ENCODE measurements at regions not wholly inside any gene's neighbourhood (a gene's known extent, or its start where the extent isn't known, plus 50 kb on each side); places are given as distances from the start of the nearest gene placed in this dataset.

- Histone ChIP-seq H3K4me3 (ENCODE audit: low read length) (no peak overlapping the region), H3K4me1 (ENCODE audit: insufficient read depth, low read length) (no peaks in the 10 kb centered on the region), H3K27ac (ENCODE audit: low read depth in 1 of 2, low read length in 2 of 2) (no peak overlapping the region), H3K9me3 (ENCODE audit: control insufficient read depth in 1 of 2, insufficient read depth in 1 of 2, low read length in 2 of 2) (peaks cover 0 to 6% of the 10 kb centered on the region in 2 experiments), H3K27me3 (ENCODE audit: control insufficient read depth in 1 of 2, insufficient read depth in 2 of 2, low read length in 2 of 2) (no peaks in the 10 kb centered on the region), H3K36me3 (ENCODE audit: insufficient read depth, low read length) (no peaks in the 10 kb centered on the region)
- no peak for ATAC-seq (ENCODE audit: poor library complexity)
- peak in 2 of 14 experiments; percentile 8 to 19 for DNase-seq
- Mint-ChIP-seq H3K27ac (no peak overlapping the region), H3K27me3 (peaks cover 8% of the 10 kb centered on the region), H3K4me1 (ENCODE audit: low read depth) (peaks cover 4% of the 10 kb centered on the region), H3K9me3 (no peaks in the 10 kb centered on the region), H3K4me3 (no peak overlapping the region), H3K36me3 (ENCODE audit: low read depth) (no peaks in the 10 kb centered on the region)
- TF ChIP-seq CTCF (IDR thresholded peaks at IDR 0.05), result no peak
- CTCF ChIA-PET, result no interaction called here
- intact Hi-C loops (cut with DNase I, micrococcal nuclease), result no loop called here
- POLR2A ChIA-PET, result no interaction called here
Measured at GRCh38 chr18:76131738-76132137, 363.3 kb downstream of the ZNF516 start.

GRCh38 chr18:76130845-76131244 is 364.2 kb downstream of the ZNF516 start:
- Mint-ChIP-seq H3K4me1 (ENCODE audit: low read depth) (peaks cover 4% of the 10 kb centered on the region), H3K36me3 (ENCODE audit: low read depth) (no peaks in the 10 kb centered on the region), H3K9me3 (no peaks in the 10 kb centered on the region), H3K27ac (no peak overlapping the region), H3K27me3 (peaks cover 8% of the 10 kb centered on the region), H3K4me3 (no peak overlapping the region)
- DNase-seq (no peak), ATAC-seq (ENCODE audit: poor library complexity) (no peak)
- POLR2A ChIA-PET, result no interaction called here
- Histone ChIP-seq H3K4me3 (ENCODE audit: low read length) (no peak overlapping the region), H3K27ac (ENCODE audit: low read depth in 1 of 2, low read length in 2 of 2) (no peak overlapping the region), H3K36me3 (ENCODE audit: insufficient read depth, low read length) (no peaks in the 10 kb centered on the region), H3K9me3 (ENCODE audit: control insufficient read depth in 1 of 2, insufficient read depth in 1 of 2, low read length in 2 of 2) (peaks cover 0 to 6% of the 10 kb centered on the region in 2 experiments), H3K27me3 (ENCODE audit: control insufficient read depth in 1 of 2, insufficient read depth in 2 of 2, low read length in 2 of 2) (no peaks in the 10 kb centered on the region), H3K4me1 (ENCODE audit: insufficient read depth, low read length) (no peaks in the 10 kb centered on the region)
- no peak for TF ChIP-seq CTCF (IDR thresholded peaks at IDR 0.05)
- intact Hi-C loops (cut with DNase I, micrococcal nuclease), result no loop called here
- CTCF ChIA-PET, result no interaction called here

GRCh38 chr18:76126327-76126726 is 368.7 kb downstream of the ZNF516 start:
- H3K36me3 ChIP-seq (ENCODE audit: insufficient read depth, low read length), result no peaks in the 10 kb centered on the region
- Mint-ChIP-seq H3K4me1 (ENCODE audit: low read depth) (no peaks in the 10 kb centered on the region), H3K27me3 (peaks cover 4% of the 10 kb centered on the region), H3K4me3 (no peak overlapping the region), H3K27ac (no peak overlapping the region), H3K36me3 (ENCODE audit: low read depth) (no peaks in the 10 kb centered on the region), H3K9me3 (no peaks in the 10 kb centered on the region)
- DNase-seq (no peak), ATAC-seq (ENCODE audit: poor library complexity) (no peak)
- H3K4me1 ChIP-seq (ENCODE audit: insufficient read depth, low read length), result no peaks in the 10 kb centered on the region
- H3K27me3 ChIP-seq (ENCODE audit: control insufficient read depth in 1 of 2, insufficient read depth in 2 of 2, low read length in 2 of 2), result no peaks in the 10 kb centered on the region
- H3K27ac ChIP-seq (ENCODE audit: low read depth in 1 of 2, low read length in 2 of 2), result no peak overlapping the region
- no peak overlapping the region for H3K4me3 ChIP-seq (ENCODE audit: low read length)
- ChIA-PET POLR2A (no interaction called here), CTCF (no interaction called here)
- intact Hi-C loops (cut with DNase I, micrococcal nuclease), result no loop called here
- peaks cover 0 to 13% of the 10 kb centered on the region in 2 experiments for H3K9me3 ChIP-seq (ENCODE audit: control insufficient read depth in 1 of 2, insufficient read depth in 1 of 2, low read length in 2 of 2)
- no peak for TF ChIP-seq CTCF (IDR thresholded peaks at IDR 0.05)
